ENCODE measurements at regions not wholly inside any gene's neighbourhood (a gene's known extent, or its start where the extent isn't known, plus 50 kb on each side); places are given as distances from the start of the nearest gene placed in this dataset.

DNA sequence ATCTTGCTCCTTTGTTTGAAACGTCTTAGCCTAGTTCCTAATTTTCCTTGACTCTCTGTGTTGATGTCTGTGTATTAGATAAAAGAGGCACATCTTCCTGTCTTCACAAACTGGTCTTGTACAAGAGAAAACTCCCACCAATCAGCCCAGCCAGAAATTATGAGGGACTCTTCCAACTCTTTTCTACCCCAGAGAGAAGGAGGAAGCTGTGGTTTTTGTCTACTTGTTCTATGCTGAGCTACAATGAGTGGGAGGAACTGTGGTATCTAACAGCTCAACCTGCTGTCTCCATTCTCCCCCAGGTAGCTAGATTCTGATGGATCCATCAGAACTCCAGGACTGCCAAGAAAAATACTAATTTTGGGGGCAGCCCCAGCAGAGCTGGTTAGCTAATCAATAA is 392.5 kb downstream of the HS3ST3B1 start:
- TF ChIP-seq CTCF (IDR thresholded peaks at IDR 0.05): no peak
- TF ChIP-seq POLR2A (IDR thresholded peaks at IDR 0.05): no peak

Data from Peyer's patch (tissue), 4 donors.